Endothelial cell of umbilical vein (primary cell): ENCODE measurements at regions not wholly inside any gene's neighbourhood (a gene's known extent, or its start where the extent isn't known, plus 50 kb on each side); places are given as distances from the start of the nearest gene placed in this dataset.

Source experiments
- CTCF ChIP-seq, 2 donors: IDR thresholded peaks; 1 replicate in 1 of 2; 2 replicates in 1 of 2; pipeline ENCODE4 v1.5.1; 2011; ENCODE audit warnings: low read length in 2 of 2, mild to moderate bottlenecking in 2 of 2, moderate library complexity in 2 of 2, control low read depth in 1 of 2, inconsistent platforms in 1 of 2, low read depth in 1 of 2; ENCODE audit not compliant: insufficient read depth in 1 of 2; ENCODE audit errors: extremely low read depth in 1 of 2
- EZH2 ChIP-seq: IDR thresholded peaks from 2 replicates; pipeline ENCODE4 v1.6.1; 2012; ENCODE audit warnings: borderline replicate concordance, low read depth, mild to moderate bottlenecking, moderate library complexity, low read length, inconsistent platforms; ENCODE audit not compliant: severe bottlenecking
- JUN ChIP-seq: IDR thresholded peaks from 2 replicates; pipeline ENCODE4 v1.6.1; 2011; ENCODE audit warnings: borderline replicate concordance, low read depth; ENCODE audit not compliant: insufficient read length, insufficient read depth
- POLR2A ChIP-seq: IDR thresholded peaks from 2 replicates; pipeline ENCODE4 v1.6.1; 2012; ENCODE audit warnings: low read depth, mild to moderate bottlenecking, control low read depth, low read length

- TF ChIP-seq EZH2 (no peak), POLR2A (no peak), CTCF (IDR thresholded peaks at IDR 0.05; ENCODE audit: extremely low read depth in 1 of 2, insufficient read depth in 1 of 2, low read depth in 1 of 2, low read length in 2 of 2) (no peak), JUN (no peak)
Measured at GRCh38 chr11:38476808-38477575, 1879.0 kb upstream of the RAG2 start.
